Right renal pelvis (tissue), 4 donors: ENCODE measurements at regions not wholly inside any gene's neighbourhood (a gene's known extent, or its start where the extent isn't known, plus 50 kb on each side); places are given as distances from the start of the nearest gene placed in this dataset.
"Not testable (repeated sequence)": the region's sequence is repeated elsewhere in the genome, so short reads cannot be mapped to it uniquely, and the experiment has no call there.

ENCODE experiments used
- DNase-seq, 4 donors: peaks; one replicate each; pipeline ENCODE4 v3.0.0-alpha.2; 2013; ENCODE audit warnings: low read depth in 4 of 4, low spot score in 3 of 4, missing footprints in 1 of 4

DNA sequence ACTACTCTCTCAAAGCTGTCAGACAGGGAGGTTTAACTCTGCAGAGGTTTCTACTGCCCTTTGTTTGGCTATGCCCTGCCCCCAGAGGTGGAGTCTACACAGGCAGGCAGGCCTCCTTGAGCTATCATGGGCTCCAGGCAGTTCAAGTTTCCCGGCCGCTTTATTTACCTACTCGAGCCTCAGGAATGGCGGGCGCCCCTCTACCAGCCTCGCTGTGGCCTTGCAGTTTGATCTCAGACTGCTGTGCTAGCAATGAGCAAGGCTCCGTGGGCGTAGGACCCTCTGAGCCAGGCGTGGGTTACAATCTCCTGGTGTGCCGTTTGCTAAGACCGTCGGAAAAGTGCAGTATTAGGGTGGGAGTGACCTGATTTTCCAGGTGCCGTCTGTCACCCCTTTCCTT lies 124.3 kb downstream of the PTCHD1 start:
- DNase-seq = not testable (repeated sequence)

DNA sequence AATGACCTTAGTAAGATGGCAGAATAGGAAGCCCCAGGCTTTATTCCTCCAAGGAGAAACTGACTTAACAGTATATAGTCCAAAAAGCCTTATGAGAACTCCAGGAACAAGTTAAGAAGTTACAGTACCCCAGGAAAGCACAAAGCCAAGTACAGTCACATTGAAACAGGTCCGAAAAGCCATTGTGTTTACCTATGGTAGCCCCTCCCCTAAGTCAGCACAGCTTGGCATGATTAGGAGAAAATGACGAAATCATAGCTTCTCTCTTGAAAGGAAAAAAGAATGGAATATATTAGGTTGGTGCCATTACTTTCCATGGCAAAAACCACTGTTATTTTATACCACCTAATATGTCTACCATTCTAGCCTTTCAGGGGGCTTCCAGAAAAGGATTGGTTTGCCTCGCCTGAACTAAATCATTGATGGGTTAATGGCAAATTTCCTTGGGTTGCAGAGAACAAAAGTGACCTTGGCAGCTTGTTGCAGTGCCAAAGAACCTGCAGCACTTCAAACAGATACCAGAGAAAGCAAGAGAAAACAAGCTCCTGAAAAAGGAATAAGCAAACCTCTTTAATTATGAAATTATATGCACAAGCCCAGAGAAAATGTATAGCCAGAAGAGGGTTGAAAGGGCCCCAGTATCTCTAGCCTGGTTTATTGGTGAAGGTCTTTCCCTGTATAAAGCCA lies 130.6 kb downstream of the PTCHD1 start:
- no peak for DNase-seq

DNA sequence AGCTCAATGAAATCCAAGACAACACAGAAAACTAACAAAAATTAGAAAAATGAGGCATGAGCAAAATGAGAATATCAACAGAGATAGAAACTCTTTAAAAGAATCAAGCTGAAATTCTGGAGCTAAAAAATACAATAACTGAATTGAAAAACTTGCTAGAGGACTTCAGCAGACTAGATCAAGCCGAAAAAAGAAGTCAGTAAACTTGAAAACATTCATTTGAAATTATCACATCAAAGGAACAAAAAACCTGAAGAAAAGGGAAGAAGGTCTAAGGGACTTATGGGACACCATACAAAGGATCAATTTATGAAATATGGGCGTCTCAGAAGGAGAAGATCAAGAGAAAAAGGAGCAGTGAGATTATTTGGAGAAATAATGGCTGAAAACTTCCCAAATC lies 131.3 kb downstream of the PTCHD1 start:
- DNase-seq = no peak

DNA sequence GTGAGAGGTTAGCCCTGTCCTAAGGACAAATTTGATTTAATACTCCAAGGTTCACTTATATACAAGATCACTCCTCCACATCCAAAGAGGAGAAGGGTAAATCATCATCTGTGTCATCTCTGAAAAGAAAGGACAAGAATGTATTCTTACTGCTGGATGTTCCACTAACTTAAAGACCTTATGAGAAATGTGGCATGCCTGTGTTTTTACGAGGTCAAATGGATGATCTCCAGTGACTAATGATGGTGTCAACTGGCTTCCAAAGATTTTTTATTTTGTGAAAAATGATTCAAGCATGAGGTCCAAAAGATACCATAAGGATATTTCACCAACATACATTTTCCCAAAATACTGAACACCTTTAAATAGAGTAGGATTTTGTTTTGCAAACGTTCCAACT lies 143.4 kb downstream of the PTCHD1 start:
- DNase-seq = no peak

DNA sequence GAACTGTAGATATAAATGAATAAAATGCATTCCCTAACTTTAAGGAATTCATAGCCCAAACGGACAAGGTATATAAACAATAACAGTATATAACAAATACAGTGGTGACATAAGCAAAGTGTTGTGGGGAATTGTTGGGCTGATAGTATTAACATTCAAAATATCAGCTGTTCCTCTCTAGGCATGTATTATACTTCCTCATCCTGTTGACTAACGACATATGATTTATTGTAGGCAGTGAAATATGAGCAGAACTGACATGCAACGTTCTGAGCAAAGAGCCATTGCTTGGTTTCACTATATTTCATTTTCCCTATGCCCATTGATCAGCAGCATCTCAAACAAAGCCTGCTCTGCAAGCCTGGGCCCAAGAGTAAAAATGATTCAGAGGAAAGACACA lies 143.9 kb downstream of the PTCHD1 start:
- no peak for DNase-seq

DNA sequence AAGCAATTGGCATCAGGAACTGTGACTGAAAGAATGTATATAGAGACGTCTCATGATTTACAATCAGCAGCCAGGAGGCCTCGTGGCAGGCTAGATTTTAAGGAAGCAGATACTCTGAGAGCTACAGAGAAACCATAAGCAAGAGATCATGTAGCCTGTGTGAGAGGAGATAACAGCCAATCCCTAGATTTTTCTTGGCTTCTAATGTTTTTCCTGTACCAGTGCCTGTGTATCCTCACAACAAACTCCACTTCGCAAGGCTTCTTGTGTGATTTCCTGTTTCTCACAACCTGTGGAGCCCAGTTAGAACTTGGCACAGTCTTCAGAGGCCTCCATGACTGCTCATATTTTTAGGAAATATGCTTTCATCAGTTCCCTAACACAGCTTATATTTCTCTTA lies 147.9 kb downstream of the PTCHD1 start:
- DNase-seq = no peak

DNA sequence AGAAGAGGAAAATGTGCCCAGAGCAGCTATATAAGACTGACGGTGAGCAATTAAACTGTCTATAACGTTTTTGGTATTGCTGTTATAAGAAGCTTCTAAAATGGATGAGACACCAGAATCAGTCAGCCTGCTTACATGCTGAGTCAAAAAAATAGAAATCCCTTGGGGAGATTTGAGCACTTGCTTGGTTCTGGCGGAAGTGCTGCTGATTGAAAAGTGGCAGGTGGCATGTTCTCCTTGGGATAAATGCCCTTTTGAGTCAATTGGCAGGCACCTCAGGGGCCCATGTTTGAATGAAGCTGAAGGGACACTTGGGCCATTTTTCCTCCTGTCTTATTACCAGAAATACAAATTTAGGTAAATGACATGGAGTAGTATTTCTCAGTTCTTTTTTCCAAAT lies 148.7 kb downstream of the PTCHD1 start:
- no peak for DNase-seq

DNA sequence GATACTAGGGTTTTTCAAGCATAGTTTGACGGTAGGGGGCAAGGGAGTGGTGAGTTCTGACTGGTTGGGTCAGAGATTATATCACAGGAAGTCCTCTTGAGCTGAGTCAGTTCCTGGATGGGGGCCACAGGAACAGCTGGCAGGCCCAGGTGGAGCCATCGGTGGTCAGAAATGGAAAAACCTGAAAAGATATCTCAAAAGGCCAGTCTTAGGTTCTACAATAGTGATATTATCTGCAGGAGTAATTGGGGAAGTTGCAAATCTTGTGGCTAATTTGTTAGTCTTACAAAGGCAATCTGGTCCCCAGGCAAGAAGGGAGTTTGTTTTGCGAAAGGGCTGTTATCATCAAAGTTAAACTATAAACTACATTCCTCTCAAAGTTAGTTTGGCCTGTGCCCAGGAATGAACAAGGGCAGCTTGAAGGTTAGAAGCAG lies 159.3 kb downstream of the PTCHD1 start:
- no peak for DNase-seq

DNA sequence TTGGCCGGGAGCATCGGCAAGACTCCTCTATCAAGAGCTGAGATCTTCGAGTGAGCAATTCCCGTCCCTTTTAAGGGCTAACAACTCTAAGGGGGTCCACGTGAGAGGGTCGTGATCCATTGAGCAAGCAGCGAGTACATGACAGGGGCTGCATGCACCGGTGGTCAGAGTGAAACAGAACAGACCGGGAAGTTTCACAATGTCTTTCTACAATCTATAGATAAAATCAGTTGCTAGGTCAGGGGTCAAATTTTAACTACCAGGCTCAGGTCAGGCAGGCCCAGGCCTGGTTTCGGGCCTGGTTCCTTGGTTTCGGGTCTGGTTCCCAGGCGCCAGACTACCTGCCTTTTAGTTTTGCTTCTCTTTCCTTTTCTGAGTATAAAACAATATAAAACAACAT lies 160.1 kb downstream of the PTCHD1 start:
- no peak for DNase-seq

DNA sequence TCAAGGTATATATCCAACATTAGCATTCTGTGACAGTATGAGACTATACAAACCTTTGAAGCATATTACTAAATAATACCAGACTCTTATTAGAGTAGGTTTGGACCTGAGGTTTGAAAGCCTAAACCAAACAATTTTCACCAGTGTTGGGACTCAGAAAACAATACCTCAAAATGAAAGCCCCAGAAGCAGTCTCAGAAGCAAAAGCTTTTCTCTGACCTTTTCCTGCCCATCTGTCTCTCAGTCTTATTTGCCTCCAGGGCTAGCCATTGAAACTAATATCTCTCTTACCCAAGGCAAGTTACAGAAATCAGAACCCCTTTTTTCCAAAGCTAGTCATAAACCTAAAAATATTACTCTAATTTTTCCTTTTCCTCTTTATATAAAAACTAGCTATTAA lies 163.3 kb downstream of the PTCHD1 start:
- DNase-seq = no peak

DNA sequence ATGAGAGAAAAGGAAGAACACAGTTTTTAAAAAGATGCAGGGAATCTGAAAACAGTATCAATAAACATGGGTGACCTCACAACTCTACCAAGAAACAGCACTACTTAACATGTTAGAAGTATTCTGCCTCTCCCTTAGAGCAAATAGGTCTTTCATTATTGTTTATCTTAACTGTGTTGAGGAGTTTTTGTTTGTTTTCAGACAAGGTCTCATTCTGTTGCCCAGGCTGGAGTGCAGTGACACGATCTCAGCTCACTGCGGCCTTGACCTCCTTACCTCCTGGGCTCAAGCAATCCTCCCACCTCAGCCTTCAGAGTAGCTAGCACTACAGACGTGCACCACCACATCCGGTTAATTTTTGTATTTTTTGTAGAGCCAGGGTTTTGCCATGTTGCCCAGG lies 165.3 kb upstream of the PRDX4 start:
- DNase-seq = no peak

DNA sequence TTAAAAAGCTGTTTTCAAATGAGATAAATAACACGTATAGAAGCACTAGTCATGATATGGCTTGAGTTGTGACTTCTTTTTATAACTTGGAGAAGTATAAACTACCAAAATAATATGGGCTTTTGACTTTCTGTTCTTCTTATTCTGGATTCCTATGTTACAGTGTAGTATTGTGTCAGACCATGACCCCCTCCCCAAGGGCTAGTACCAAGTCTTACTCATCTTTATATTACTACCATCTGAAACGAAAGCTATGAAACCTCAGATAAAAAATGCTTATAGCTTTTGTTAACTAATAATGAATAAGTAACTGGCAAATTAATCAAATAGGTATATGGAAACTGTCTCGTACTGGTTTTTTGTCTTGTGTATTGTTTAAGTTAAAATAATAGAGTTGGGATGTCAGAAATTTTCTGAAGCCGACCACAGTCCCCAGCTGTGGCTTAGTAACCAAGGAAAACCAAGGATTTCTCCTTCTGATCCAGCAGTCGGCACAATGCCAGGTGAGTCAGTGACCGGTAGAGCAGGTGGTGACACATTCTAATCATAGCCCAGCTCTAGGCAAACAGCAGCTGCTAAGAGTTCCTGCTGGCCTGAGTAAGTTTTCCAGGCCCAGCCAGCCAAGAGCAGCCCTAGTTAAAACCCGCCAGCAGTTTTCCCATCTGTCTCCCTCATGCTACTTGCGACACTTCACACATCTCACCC lies 163.3 kb upstream of the PRDX4 start:
- DNase-seq = peak in 1 of 4 donors; percentile 2

DNA sequence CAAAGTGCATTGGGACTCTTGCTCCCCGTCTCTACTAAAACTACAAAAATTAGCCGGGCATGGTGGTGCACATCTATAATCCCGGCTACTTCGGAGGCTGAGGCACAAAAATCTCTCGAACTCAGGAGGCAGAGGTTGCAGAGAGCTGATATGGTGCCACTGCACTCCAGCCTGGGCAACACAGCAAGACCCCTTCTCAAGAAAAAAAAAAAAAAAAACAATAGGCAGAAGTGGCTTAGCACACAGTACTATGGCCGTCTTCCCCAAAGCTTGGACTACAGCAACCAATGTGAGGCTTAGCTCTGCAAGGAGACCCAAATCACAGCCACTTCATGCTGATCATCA lies 162.8 kb upstream of the PRDX4 start:
- no peak for DNase-seq

DNA sequence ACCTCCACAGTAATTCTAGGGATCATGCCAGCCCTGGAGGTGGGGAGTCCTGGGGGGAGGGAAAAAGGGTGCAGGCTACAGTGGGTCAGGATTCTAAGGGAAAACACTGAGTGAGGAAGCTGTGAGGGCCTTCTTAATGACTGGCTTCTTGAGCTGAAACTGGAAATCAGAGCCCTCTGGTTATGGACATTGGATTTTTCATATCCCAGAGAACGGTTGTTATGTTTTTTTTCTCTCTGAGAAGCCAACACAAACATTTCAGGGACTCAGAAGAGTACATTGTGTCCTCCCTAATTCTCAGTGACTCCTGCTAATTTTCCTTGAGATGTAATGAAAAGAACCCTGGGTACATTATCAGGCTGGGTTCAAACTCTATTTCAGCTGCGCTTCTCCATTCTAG lies 162.4 kb upstream of the PRDX4 start:
- DNase-seq = no peak

DNA sequence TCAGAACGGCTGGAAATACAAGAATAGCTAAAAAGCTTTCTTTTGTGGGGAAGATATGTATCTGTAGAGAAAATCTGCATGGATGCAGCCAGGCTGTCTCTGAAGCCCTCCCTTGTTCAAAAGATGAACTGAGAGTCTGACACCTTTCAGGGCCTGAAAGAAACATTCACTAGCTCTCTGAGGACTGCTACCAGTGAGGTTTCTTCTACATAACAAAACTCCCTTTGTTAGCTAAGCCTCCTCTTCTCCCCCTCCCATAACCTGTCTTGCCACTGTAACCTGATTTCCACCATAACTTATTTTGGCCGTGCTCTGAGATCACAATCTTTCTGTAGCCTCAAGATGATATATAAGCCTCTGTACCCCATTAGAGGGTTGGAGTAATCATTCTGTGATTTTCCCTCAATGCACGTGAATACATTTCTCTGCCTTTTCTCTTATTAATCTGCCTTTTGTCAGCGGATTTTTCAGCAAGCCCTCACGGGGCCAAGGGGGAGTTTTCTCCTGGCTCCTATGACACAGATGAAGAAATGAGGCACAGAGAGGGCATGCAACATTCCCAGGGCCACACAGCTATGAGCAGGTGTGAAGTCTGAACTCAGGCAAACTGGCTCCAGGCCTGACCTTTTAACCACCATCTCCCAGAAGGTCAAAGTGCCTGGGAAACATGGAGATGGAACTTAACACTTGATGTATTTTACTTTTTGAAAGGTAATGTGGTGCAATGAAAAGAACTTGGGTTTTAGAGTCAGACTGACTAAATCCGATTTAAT lies 161.6 kb upstream of the PRDX4 start:
- DNase-seq = no peak

DNA sequence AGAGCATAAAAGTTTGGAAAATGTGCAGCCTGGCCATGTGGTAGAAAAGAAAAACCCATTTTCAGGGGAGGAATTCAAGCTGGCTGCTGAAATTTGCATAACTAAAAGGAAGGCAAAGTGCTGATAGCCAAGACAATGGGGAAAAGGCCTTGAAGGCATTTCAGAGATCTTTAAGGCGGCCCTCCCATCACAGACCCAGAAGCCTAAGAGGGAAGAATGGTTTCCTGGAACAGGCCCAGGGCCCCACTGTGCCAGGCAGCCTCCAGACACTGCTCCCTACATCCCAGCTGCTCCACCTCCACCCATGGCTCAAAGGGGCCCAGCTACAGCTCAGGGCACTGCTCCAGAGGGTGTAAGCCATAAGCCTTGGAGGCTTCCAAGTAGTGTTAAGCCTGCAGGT lies 158.0 kb upstream of the PRDX4 start:
- DNase-seq = no peak

DNA sequence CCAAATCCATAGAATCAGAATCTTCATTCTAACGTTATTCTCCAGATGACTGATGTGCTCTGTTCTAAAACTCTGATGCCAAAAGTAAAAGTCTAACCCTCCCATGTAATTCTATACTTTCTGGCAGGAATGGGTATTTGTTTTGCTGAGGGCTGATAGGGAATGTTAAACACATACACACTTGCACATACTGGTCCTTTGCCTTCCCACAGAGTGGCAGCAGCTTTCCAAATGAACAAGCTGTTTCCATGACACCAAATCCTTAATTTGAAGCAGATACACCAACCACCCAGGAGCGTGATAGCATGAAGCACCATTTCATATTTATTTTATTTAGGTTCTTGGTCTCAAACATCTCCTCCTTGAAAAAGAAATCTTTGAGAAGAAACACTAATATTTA lies 155.5 kb upstream of the PRDX4 start:
- DNase-seq = no peak

DNA sequence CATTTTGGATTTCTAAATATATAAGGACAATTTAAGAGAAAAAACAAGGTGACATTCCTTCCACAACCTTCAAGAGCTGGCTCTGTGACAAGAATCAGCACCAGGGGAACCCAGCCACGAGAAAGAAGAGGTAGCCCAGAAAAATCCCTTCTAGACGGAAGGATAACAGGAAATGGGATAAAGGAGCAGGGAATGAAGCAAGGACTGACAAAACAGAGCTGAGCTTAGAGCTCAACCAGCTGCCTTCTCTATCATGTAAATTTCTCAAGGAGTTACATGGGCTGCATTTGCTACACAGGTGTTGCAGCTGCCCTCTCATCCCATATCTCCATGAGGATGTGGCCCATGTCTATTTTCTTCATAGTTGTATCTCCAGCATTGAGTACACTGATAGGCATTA lies 154.2 kb upstream of the PRDX4 start:
- DNase-seq = no peak

DNA sequence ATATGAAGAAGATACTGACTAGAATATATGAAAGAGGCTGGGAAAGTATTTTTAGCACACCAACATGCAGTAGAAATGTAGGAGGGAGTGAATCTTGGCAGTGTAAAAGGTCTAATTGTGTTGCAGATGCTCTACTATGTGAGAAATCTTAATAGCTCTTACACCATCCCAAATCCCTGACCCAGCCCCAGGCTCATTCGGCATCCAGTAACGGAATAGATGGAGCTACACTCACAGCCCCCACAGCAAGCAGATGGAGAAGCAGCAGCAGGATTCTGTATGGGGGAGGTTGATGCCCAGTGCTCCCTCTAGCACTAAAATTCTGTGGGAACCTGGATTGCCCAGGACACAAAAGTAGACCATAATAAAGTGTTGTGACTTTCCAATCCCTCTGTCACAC lies 153.2 kb upstream of the PRDX4 start:
- DNase-seq = no peak

DNA sequence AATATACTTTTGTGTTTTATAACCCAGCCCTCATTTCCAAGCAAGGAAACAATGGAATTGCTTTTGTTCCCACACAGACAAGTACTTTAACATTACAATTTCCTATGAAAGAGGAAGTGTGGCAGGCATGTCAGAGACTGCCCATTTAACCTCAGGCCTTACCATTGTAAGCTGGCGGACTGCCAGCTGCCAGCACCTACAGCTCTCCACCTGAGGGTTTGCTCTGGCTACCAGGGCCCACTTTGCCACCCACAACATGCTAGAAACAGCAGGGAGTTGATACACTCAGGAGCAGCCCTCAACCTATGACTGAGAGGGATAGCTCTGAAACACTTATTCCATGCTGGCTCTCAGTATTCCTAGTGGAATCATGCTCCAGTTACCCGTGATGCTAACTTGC lies 152.3 kb upstream of the PRDX4 start:
- no peak for DNase-seq

DNA sequence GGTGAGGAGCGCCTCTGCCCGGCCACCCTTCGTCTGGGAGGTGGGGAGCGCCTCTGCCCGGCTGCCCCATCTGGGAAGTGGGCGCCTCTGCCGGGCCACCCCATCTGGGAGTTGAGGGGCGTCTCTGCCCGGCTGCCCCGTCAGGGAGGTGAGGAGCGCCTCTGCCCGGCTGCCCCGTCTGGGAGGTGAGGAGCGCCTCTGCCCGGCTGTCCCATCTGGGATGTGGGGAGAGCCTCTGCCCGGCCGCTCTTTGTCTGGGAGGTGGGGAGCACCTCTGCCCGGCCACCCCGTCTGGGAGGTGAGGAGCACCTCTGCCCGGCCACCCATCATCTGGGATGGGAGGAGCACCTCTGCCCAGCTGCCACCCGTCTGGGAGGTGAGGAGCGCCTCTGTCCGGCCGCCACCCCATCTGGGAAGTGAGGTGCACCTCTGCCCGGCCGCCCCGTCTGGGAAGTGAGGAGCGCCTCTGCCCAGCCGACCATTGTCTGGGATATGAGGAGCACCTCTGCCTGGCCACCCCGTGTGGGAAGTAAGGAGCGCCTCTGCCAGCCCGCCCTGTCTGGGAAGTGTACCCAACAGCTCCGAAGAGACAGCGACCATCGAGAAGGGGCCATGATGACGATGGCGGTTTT lies 144.2 kb upstream of the PRDX4 start:
- DNase-seq = not testable (repeated sequence)
